GM10266 (cell line): ENCODE measurements at regions not wholly inside any gene's neighbourhood (a gene's known extent, or its start where the extent isn't known, plus 50 kb on each side); places are given as distances from the start of the nearest gene placed in this dataset.
A peak's percentile ranks its signal among the peaks of the same experiment; 100 is the strongest.

ENCODE experiments used
- DNase-seq: peaks from one replicate; pipeline ENCODE4 v3.0.0; 2012; ENCODE audit errors: extremely low spot score
- TF ChIP-seq, protein P1 (sequence below): IDR thresholded peaks from 2 replicates; pipeline ENCODE4 v1.5.1; 2012; ENCODE audit warnings: mild to moderate bottlenecking, low read depth; ENCODE audit not compliant: control insufficient read depth, insufficient read depth; ENCODE audit errors: missing control alignments

DNA sequence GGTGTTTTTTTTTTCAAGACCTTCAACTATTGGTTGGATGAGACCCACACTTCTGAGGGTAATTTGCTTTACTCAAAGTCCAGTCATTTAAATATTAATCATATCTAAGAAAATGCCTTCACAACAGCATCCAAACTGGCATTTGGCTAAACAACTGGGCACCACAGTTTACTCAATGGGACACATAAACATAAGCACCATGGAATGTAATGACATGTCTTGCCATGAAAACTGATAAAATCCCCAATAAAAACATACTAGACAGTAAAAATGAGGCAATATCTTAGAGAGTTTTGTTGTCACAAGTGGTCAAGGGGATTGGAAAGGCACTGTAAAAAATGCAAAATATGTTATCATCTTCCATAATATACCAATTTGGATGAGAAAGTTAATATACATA lies 838.8 kb upstream of the ADAMTS5 start:
- DNase-seq, result no peak

DNA sequence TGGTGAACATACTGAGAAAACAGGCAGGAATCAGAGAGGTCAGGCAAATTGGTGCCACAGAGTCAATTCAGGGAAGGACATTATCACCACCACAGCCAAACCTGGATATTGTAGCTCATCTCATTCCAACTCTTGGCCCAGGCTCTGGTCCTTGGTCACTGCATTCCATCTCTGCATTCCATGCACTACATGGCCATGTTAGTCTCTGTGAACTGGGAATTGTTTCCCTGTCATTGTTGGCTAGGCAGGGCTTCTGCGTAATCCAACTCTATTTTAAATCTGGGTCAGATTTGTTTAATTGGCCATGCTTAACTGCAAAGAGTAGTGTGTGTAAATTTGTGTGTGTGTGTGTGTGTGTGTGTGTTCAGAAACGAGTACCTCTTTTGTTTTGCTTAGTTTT lies 837.6 kb upstream of the ADAMTS5 start:
- TF ChIP-seq, protein P1, sequence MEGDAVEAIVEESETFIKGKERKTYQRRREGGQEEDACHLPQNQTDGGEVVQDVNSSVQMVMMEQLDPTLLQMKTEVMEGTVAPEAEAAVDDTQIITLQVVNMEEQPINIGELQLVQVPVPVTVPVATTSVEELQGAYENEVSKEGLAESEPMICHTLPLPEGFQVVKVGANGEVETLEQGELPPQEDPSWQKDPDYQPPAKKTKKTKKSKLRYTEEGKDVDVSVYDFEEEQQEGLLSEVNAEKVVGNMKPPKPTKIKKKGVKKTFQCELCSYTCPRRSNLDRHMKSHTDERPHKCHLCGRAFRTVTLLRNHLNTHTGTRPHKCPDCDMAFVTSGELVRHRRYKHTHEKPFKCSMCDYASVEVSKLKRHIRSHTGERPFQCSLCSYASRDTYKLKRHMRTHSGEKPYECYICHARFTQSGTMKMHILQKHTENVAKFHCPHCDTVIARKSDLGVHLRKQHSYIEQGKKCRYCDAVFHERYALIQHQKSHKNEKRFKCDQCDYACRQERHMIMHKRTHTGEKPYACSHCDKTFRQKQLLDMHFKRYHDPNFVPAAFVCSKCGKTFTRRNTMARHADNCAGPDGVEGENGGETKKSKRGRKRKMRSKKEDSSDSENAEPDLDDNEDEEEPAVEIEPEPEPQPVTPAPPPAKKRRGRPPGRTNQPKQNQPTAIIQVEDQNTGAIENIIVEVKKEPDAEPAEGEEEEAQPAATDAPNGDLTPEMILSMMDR, result no peak
- no peak for DNase-seq

More for the DNA sequence above, 838.8 kb upstream of the ADAMTS5 start:
- TF ChIP-seq, protein P1, result no peak

DNA sequence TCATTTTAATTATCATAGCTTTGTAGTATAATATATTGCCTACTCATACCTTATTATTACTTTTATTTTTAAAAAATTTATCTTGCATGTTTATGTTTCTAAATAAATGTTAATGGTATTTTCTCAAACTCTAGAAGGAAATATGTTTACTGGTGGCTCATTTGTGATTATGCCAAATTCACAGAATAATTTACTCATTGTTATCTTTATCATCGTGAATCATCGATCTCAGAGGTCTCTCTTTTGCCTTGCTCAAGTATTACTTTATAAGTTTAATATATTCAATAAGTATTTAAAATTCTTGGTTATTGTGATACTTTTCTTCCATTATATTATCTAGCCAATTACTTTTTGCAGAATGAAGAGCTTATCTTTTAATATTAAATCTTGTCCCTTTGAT lies 836.7 kb upstream of the ADAMTS5 start:
- TF ChIP-seq, protein P1, result no peak
- DNase-seq, result no peak

DNA sequence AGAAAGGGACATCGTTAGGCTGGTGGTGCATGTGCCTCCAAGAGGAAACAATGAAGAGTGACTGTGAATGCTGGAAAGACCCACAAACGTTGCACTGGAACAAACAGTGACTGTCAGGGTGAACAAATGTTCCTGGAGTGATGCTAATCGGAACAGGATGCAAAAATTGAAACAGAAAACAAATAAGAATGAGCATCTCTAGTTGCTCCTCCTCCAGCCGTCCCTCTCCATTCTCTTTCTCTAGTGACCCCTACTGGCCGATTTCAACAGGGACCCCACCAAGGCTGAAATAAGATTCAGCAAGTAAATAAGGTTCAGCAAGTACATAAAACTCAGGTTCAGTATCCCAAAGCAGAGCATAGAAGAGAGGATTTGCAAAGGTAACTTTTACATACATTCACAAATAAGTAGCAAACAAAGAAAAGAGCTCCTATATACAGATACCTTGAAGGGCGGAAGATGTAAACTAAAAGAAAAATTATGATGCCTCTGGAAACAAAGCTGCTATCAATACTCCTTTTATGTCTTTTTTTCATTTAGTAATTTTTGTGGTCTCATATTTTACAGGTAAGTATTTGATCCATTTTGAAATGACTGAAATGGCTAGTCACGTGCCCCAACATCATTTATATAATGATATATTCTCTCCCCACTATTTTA lies 836.1 kb upstream of the ADAMTS5 start:
- peak; percentile 7 for DNase-seq

DNA sequence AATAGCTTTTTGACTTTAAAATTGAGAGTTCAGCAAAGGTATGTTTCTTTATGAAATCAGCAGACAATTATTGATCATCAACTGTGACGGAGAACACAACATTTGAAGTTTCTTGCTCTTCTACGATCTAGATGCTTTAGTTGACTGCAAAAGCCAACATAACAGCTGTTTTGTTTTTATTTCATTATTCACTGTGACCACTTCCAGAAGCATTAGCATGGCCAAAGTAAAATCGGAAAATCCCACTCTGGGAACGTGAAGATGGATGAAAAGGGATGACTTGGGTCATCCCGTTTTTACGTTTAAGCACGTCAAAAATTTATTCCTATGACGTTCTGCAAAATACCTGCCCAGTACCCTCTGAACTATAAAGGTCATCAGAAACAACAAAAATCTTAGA lies 833.0 kb upstream of the ADAMTS5 start:
- TF ChIP-seq, protein P1, result no peak
- DNase-seq, result no peak

More for the DNA sequence above, 836.1 kb upstream of the ADAMTS5 start:
- TF ChIP-seq, protein P1, result peak; percentile 40

DNA sequence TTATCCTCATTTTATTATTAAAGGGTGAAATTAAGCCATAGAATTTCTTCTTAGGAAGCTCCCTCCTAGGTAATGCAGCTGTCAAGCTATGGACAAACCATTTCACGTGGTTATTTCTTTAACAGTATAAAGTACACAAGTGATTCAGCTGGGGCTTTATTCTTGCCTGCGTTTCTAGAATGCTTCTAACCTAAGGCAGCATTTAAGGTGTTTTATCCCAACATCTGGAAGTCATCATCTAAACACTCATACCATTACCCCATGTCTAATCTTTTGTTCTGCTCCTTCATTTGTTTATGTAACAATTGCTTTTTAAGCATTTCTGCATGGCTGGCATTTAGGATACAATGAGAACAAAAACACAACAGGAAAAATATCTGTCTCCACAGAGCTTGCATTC lies 829.2 kb upstream of the ADAMTS5 start:
- TF ChIP-seq, protein P1, result no peak
- DNase-seq, result no peak

DNA sequence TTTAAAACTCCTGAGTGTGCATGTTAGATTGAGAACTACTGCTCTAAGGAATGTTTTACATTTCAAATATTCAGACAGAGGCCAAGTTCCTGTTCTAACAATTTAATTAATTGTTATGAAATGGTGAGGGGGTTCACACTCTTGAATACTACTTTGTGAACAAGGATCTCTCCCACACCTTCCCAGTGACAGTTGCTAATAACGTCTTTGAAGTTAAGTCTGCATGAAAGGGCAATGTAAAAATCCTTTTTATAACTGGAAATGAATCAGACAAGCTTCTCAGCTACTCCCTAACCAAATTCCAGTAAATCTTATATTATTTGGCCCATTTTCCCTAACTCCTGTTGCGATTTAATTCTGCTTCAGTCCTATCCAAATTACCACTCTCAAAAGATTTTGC lies 828.5 kb upstream of the ADAMTS5 start:
- no peak for DNase-seq
- TF ChIP-seq, protein P1, result no peak
